Hepatocyte (in vitro differentiated cells): ENCODE measurements at regions not wholly inside any gene's neighbourhood (a gene's known extent, or its start where the extent isn't known, plus 50 kb on each side); places are given as distances from the start of the nearest gene placed in this dataset.

Experiments
- CTCF ChIP-seq: fragments of 200-600 bp; sonication (generic); IDR thresholded peaks from 2 replicates; pipeline ENCODE4 v1.5.1; 2016; ENCODE audit warnings: antibody characterized with exemption, mild to moderate bottlenecking; ENCODE audit not compliant: poor library complexity
- EZH2 ChIP-seq: fragments of 200-600 bp; sonication (generic); IDR thresholded peaks from 2 replicates; pipeline ENCODE4 v1.6.1; 2016; ENCODE audit warnings: antibody characterized with exemption, mild to moderate bottlenecking, borderline replicate concordance
- EZH2phosphoT487 ChIP-seq: fragments of 200-600 bp; sonication (generic); IDR thresholded peaks from one replicate; pipeline ENCODE4 v1.6.1; 2018; ENCODE audit warnings: antibody characterized with exemption, mild to moderate bottlenecking, low read depth, moderate library complexity; ENCODE audit not compliant: unreplicated experiment, severe bottlenecking

DNA sequence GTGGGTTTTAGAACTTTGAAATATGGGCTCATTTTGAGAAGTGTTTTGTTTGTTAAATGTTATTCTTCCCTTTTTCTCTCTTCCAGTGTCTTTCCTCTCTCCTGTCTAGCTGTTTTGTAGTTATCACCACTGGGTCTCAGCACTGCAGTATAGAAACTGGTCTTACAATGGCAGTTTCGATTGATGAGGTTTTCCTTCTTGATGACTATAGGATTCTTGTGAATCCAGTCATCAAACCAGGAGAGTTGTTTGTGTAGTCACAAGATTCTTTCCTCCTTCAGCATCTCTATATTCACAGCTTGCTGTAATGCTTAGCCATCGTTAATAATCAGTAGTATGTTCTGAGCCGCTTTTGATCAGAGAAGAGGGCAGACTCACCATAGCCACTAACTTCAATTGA is 172.3 kb downstream of the OGFRL1 start:
- no peak for TF ChIP-seq CTCF
- no peak for TF ChIP-seq EZH2
- TF ChIP-seq EZH2phosphoT487 = no peak
